T-helper 9 cell (primary cell): ENCODE measurements at regions not wholly inside any gene's neighbourhood (a gene's known extent, or its start where the extent isn't known, plus 50 kb on each side); places are given as distances from the start of the nearest gene placed in this dataset.
"Not testable (repeated sequence)": the region's sequence is repeated elsewhere in the genome, so short reads cannot be mapped to it uniquely, and the experiment has no call there.

Experiments used
- DNase-seq: peaks from one replicate; pipeline ENCODE4 v3.0.0-alpha.2; 2020

DNA sequence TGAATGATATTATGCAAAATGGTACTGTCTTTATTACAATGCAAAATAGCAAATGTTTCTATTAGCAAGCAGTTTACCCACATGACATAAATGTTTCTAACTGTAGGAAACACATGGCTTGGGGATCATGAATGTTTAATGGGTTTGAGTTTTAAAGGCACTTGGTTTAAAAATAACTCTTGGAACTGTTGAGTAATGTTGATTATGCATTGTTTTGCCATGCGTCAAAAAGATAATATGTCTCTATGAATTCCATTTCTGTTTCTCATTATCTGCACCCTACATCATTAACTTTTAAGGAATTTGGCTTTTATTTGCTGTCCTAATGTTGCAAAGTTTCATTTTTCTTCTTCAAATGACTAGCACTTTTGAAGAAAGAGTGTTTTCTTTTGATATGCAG lies 1355.5 kb downstream of the SUCLG1 start:
- DNase-seq, result no peak

DNA sequence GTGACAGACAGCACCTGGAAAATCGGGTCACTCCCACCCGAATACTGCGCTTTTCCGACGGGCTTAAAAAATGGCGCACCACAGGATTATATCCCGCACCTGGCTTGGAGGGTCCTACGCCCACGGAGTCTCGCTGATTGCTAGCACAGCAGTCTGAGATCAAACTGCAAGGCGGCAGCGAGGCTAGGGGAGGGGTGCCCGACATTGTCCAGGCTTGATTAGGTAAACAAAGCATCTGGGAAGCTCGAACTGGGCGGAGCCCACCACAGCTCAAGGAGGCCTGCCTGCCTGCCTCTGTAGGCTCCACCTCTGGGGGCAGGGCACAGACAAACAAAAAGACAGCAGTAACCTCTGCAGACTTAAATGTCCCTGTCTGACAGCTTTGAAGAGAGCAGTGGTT lies 1370.0 kb downstream of the SUCLG1 start:
- not testable (repeated sequence) for DNase-seq

DNA sequence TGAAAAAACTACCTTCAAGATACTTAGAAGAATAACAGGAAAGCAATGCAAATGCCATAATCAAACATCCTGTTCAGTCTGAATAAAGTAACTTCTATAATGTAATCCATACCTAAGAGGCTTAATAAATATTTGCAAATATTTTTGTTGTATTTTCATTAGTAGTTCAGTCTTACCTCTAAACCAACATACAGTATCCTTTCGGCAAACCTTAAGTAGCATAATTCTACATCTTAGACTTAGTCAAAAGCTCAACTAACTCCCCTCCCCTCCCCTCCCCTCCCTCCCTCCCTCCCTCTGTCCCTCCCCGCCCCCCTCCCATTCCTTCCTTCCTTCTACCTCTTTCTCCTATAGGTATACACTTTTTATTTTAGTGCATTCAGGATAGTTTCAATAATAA lies 1373.2 kb downstream of the SUCLG1 start:
- no peak for DNase-seq

DNA sequence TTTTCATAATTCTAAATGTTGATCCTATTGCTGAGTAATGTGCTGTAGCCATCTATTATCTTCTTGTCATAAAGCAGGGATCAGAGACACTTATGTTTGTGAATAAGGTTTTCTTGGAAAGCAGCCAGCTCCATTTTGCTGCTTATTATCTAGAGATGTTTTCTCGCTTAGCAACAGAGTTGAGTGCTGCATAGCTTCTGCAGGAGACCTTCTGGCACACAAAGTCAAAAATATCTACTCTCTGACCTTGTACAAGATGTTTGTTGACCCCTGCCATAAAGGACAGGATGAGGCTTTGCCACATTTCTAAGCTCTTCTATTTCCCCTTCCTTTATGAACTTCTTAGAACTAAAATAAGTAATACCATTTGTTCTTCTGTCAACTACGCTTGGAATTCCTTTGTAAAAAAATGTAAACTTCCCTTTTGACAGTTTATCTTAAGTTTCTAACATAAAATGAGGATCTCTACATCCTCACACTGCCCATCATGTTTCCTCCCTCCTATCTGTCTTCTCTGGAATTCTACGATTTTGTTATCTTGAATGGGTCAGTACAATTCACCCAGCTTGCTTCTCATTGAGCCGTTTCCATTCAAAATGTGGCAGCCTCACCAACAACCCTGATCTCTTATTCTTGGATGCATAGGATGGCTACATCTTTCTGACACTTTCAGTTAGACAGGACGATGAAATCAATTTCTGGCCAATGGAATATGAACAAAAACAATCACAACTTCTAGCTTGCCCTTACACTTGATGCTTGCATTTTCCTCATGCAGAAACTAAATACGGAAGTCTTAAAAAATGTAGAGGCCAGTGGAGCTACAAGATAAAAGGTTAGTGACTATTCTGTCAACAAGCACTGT lies 1377.0 kb downstream of the SUCLG1 start:
- DNase-seq, result no peak

DNA sequence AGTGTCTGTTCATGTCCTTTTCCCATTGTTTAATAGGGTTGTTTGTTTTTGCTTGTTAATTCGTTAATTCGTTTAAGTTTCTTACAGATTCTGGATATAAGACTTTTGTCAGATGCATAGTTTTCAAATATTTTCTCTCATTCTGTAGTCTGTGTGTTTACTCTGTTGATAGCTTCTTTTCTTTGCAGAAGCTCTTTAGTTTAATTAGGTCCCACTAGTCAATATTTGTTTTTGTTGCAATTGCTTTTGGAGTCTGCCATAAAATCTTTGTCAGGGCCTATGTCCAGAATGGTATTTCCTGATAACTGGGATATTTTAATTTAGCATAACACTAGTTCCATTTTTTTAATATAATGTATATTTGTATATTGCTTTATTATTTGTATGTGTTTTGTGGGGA lies 1380.1 kb downstream of the SUCLG1 start:
- no peak for DNase-seq

DNA sequence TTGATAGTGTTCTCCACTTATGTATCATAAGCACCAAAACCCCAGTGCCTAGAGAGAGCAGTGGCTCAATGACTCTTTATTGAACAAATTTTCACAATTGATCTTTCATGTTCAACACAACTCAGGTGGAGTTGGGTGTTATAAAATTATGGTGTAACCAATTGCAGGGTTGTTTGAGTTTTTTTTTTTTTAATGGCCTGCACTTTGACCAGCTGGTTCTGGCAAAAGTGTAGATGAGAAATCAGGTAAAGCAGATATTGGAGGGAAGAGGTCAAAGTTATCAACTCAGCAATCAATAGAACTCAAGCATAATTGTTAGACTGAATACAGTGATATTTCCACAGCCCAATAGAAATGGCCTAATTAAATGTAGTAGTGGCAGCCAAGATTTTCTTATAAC lies 1386.3 kb downstream of the SUCLG1 start:
- DNase-seq, result no peak

DNA sequence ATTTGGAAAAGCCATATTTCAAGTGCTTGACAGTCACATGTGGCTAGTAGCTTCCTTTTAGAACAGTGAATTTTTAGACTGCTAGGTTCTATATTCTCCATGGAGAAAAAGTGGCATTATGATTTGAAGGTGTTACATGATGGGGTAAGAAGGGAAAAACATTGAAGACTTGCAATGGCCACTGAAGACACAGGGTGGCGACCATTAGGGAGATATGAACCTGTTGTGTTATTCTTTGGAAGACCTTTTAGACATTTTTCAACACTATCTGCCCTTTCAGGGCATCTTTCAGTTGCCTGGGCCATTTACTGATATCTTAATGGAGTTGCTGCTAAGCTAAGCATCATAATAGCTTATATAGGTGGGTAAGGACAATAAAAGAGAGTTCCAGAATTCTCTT lies 1387.2 kb downstream of the SUCLG1 start:
- DNase-seq, result no peak

DNA sequence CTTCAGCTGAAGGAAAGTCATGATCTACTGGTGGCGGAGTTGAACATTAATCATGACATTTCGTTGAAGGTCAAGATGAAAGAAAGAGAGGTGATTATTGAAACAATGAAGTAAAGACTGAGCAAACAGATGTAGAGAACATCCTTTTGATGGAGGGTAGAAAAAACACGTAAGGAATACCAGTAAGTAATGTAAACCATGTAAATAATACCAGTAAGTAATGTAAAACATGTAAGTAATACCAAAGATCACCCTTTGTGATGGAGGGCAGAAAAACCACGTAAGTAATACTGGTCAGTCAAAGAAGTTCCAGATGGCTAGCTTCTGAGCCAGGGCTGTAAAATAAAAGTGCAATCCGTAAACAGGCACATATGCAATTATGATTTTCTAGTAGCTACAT lies 1387.7 kb downstream of the SUCLG1 start:
- no peak for DNase-seq

DNA sequence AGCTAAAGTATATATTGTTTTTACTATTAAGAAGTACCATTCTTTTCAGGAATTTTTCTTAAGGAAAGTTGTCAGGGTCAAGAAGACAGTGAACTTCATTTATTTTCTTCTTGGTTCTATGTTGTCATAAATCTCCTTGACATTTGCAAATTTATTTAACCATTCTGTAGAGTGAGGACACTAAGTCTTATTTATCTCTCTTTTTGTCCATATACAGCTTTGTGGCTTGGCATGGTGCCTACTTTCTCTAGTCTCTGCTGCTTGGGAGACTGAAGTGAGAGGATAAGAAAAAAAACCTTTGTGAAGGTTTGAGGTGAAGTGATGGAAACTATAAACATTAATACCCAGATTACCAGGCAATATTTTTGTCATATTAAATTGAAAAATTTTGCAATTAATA lies 1389.4 kb downstream of the SUCLG1 start:
- no peak for DNase-seq

DNA sequence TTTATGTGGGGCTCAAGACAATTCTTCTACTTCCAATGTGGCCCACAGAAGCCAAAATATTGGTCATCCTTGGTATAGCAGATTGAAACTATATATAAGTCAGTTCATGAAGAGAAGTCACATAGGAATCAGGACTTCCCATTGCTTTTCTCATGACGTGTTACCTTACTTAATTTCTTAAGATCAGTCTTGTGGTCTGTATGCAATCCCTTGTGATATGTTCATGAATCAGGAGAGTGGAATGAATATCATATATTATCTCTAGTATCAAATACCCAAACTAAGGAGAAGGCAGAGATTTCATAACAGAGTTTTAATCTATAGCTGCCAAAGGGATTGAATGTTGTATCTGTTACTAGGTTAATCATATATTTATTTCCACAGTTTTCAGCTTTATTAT lies 1390.4 kb downstream of the SUCLG1 start:
- DNase-seq, result no peak

DNA sequence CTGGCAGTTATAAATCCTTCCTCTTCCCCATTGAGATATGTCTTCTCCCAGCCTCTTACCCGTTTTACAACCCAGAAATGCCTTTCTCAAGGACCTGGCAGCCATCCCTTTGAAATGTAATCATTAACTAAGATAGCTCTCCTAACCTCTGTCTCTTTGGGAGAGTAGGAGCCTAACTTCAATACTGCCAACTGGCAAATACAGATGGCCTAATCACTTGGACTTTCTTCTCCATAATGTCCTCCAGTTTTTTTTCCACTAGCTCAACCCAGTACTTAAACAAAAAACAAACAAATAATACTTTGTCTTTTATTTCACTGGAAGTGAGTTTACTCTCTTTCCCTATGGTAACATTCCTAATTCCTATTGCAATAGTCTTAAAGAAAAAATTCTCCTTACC lies 1391.1 kb downstream of the SUCLG1 start:
- no peak for DNase-seq

DNA sequence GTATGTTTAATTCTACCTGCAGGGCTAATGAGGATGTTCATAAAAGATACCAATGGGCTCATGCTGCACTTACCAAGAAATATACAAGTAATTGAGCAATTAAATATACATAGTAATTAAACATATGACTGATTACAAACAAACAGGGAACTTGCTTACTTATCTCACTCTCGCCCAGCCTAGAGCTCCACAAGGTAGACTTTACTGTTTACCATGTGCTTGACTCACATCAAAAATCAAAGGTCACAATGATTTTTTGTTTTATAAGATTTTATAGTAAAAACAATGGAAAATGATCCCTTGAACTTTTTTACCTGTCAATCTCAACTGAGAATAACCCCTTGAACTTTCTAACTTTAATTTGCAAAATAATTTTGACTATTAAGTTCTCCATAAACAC lies 1395.1 kb downstream of the SUCLG1 start:
- DNase-seq, result no peak

DNA sequence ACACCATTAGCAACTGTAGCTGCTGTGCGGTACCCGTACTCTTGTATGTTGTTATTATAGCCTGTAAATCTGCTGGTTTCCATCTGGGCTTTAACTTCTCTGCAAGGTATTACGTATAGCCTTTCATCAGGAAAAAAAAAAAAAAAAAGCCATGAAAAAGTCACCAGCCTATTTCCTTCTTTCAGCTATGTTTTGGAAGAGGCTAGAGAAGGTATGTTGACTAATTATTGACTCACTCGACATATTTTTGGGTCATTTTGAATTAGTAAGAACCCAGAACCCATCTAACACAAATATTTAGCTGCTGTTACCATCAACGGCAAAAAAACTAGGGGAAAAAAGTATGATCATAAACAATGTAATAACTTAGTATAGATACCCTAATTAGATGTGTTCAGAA lies 1395.6 kb downstream of the SUCLG1 start:
- DNase-seq, result no peak

DNA sequence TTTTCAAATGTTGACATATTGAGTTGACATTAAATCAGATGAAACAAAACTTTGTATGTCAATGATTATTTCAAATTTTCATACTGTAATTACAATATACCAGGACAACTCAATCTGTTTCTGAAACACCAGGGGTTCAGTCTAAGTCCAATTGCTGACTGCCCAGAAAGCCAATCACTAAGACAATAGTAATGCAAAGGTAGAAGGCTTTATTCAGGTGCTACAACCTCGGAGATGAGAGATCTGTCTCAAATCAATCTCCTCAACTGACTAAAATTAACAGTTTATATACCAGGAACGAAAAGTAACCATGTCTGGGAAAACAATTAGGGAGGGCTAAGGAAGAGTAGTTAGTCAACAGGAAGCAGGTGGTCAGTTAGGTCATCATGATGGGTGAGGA lies 1400.4 kb downstream of the SUCLG1 start:
- DNase-seq, result no peak

DNA sequence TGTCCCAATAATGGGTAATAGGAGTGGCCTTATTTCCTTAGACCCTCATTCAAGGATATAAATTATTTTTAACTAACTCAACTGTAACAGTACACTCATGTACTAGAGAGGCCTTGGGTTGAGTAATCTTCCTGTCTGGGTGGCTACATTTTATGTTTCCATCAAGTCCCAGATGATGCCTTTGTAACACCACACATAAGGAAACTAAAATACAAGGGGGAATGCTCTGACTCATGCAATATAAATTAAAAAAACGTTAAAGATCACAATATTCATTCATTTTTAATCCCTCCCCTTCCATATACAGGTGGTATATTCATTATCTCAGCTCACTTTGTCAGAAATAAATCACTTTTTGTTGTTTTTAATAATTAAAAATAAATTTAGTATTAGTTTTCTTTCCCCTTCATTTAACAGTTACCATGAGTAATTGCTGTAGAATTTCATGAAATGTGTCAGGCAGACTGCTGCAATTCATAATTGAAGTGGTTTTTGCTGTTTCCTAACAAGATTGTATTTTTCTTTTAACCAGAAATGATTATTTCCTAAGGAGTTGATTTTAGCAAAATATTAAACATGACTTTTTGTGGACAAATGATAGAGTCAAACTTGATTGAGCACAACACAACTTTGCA lies 1403.6 kb downstream of the SUCLG1 start:
- DNase-seq, result no peak

DNA sequence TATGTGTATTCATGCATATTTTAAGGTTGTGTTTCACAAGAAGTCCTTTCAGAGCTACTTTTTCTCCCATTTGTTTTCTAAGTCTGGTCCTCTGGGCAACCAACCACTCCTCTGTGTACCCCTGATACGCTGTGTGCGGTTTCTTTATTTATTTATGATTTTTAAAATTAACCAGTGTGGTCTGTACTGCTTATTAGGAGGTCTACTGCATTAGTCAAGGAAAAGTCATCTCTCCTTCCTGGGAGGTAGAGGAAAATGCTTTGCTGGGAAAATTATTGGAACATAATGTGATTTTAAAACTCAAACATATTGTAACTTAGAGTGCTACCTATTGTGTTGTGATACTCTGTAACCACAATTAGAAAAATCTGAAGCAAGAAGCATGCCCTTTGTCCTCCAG lies 1404.3 kb downstream of the SUCLG1 start:
- DNase-seq, result no peak

DNA sequence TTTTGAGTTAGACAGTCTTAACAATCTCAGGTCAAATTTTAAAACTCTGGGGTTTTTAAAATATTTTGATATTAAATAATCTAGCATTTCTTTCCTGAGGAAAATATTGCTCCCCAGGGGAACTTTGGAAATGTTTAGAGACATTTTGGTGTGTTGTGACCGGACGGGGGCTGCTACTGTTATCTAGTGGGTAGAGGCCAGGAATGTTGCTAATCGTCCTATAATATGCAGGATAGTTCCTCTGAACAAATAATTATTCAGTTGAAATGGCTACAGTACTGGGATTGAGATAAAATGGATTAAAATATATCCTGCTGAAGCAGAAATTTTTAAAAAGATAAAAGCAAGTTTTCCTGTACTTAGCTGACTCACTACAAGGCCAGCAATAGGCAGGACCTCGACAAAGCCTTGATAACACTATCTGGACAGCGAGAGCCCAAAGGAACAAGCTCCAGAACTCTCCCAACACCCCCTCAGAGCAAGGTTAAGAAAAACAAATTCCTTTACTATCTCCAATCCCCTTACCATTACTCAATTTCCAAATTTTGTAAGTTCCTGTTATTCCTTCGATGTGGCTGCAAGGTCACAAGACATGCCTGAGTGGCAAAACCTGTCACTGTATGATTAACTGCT lies 1407.4 kb downstream of the SUCLG1 start:
- DNase-seq, result no peak

DNA sequence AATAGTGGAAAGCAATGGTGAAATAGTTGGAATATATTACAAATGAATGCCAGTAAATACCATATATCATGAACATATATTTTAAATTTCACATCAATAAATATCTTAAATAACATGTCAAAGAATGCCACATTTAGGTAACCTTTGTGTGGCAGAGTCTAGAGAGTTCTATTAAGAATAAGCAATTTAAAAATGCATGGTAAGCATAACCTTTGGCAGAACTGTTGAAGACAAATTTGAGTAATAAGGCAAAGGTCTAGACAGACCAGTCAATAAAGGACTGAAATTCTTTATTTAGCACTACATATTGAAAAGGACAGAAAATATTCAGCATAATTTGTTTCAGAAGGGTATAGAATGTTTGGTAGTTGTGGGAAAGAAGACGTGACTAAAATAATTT lies 1417.0 kb downstream of the SUCLG1 start:
- DNase-seq, result no peak

DNA sequence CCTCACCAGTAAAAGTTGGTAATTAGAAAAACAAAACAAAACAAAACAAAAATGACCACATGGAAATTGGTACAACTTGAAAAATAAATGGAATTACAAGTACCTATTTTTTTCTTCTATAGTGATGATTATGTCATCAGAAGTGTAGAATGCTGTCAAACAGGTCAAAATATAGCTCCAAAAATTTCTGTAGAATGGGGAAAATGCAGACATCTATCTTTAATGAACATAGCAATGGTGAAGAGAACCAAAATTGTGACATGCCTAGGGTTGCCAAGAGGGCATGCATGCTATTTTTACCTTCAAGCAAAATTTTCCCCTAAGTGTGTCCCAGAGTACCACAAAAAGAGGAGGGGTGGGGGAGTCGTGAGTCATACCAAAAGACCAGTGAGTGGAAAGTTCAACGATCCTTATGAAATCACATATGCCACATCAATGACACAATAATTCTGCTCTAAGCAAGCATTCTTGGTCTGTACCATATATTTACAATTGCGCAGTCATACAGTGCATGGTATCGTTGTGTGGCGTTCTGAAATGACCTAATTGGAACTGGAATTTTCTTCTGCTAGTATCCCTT lies 1436.4 kb downstream of the SUCLG1 start:
- DNase-seq, result no peak

DNA sequence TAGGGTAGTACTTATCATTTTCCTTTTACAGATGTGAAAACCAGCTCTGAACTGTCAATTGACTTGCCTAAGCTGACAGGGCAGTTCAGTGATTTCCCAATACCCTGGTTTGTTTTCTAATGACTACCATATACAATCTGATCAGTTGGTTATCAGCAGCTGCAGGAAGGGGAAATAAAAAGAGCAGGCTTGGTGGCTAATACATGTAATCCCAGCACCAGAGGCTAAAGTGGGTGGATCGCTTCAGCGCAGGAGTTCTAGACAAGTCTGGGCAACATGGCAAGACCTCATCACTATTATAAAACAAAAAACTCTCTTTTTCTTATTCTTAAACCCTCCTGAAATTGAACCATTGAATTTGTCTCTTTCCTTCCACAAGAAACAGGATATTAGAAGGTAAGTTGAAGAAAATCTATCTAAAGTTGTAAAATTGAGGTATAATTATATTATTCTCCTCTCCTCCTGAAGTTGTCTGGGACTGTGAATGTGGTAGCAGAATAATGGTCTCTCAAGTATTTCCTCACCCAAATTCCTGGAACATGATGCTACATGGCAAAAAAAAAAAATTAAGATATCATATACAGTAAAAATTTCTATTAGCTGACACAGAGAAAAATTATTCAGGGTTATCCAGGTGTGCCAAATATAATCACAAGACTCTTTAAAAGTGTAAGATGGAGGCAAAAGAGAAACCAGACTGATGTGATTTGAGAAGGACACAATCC lies 1441.6 kb downstream of the SUCLG1 start:
- no peak for DNase-seq

DNA sequence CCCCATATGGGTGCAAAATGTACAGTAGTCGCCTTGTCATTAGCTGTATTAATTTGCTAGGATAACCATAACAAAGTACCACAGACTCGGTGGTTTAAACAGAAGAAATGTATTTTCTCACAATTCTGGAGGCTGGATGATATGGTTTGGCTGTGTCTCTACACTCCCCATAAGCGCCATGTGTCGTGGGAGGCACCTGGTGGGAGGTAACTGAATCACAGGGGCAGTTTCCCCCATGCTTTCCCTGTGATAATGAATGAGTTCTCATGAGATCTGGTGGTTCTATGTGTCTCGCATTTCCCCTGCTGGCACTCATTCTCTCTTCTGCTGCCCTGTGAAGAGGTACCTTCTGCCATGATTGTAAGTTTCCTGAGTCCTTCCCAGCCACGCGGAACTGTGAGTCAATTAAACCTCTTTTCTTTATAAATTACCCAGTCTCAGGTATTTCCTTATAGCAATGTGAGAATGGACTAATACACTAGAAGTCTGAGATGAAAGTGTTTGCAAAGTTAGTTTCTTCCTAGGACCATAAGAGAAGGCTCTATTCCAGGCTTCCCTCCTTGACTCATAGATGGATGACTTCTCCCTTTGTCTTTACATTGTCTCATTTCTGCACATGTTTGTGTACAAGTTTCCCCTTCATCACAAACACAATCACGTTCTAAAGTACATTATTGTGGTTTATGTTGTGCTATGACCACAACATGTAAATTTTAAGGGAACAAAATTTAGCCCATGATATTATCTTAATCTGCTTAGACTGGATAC lies 1442.6 kb downstream of the SUCLG1 start:
- no peak for DNase-seq

DNA sequence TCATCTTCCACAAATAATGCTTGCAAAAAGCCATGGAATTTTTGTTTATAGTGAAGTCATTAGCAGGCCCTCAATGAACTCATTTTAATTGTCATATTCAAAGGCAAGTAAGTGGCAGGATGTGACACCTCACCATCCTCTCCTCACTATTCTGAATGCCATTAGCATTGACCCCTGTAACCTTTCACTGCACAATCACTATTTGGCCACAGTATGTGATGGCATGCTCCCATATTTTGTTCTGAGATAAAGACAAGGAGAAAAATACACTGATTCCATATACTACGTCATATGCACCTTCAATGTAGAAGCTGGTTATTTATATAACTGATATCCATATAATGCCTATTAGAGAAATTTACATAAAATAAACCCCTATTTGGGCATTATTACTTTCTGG lies 1443.2 kb downstream of the SUCLG1 start:
- DNase-seq, result no peak
